DMS114 treated with DMSO at 0.1 percent for 48 hours (cell line): ENCODE measurements at regions not wholly inside any gene's neighbourhood (a gene's known extent, or its start where the extent isn't known, plus 50 kb on each side); places are given as distances from the start of the nearest gene placed in this dataset.

Source experiments
- DNase-seq: peaks from one replicate; lab custom pipeline; 2025; ENCODE audit not compliant: unreplicated experiment; lab: John Stamatoyannopoulos, UW

- no peak for DNase-seq
These were observed 552.1 kb downstream of the TFEC start for GRCh38 chr7:115478426-115478825.

DNA sequence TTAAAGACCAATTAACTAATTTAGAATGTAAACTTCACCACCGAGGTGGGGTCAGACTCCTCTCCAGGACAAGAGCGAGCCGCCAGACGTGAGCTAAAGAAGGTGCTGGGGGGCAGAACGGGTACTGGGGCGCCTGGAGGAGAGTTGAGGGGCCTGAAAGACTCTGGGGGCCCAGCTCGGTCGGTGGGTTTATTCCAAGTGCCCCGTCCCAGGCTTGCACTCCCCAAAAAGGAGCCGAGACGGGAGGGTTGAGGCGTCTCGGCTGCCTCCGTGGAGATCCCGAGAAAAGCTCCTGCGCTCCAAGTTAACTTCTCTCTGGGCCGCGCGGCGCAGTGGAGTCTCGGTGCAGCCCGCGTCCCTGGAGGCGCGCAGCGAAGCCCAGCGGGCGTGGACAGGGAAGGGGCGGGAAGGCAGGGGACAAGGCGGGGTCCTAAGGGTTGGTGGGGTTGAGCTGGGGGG, 553.3 kb downstream of the TFEC start:
- no peak for DNase-seq

DNA sequence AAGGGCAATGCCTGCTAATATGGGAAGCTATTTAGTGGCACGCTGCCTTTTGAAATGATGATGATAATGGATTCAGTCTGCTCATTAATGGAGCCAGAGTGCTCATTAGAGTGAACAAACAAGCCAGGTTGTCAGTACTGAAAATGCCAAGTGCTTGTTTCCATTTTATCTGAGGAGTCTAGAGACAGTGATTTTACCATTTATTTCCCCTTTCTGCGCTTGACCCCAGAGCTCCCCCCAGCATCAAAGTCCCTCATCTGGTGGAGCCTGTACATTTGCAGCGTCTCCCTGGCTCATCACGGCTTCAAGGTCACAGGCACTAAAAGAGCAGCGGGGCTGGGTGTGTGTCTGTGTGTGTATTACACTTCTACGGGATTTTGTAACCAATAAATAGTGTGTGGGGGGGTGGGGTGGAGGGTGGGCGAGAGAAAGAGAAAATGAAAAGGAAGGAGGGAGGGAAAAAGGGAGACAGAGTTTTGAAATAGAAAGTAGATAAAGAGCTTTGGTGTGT, 553.8 kb downstream of the TFEC start:
- DNase-seq = no peak

GRCh38 chr7:115475761-115476385, 554.0 kb downstream of the MDFIC start:
- DNase-seq = no peak

DNA sequence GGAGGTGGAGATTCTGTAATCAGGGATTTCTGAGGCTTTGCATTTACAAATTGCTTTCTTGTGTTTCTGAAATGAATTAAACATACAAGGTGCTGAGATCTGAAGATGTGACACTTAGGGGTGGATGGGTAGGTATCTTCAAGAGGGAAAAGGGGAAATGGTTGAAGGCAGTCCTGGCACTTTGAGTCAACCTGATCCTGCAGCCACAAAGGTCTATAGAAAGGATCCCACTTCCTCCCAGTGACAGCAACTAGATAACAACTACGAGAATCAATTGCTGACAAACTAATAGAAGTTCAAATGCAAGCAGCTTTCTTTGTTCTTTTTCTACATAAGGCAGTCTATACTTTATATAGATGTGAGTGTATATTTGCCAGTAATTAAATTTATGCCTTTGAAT, 553.3 kb downstream of the MDFIC start:
- no peak for DNase-seq

- DNase-seq = no peak
These were observed 552.2 kb downstream of the MDFIC start for GRCh38 chr7:115474137-115474536.

- DNase-seq = no peak
These were observed 550.0 kb downstream of the MDFIC start for GRCh38 chr7:115471891-115472290.

GRCh38 chr7:115462301-115463015, 540.6 kb downstream of the MDFIC start:
- DNase-seq = no peak

DNA sequence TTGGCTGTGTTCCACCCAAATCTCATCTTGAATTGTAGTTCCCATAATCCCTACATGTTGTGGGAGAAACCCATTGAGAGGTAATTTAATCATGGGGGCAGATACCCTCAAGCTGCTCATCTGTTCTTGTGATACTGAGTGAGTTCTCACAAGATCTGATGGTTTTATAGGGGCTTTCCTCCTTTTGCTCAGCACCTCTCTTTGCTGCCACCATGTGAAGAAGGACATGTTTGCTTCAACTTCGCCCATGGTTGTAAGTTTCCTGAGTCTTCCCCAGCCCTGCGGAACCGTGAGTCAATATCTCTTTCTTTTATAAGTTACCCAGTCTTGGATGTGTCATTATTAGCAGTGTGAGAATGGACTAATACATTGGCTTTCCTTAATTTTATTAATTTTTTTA, 527.8 kb downstream of the MDFIC start:
- no peak for DNase-seq

DNA sequence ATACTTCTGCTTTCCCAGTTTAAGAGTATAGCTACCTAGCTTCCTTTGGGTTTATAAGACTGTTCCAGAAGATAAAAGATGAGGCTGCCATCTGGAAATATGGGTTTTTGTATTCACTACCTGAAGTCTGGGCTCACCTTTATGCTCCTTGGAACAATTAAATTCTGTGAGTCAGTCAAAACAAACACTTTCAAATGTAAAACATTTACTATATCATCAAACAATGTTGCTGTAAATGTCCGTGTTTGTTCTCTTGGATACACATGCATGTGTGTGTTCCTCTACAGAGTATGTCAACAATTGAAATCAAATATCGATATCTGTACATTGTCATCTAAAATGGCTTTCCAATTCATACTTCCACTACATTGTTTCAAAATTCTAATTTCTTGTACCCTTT, 525.6 kb downstream of the MDFIC start:
- DNase-seq = no peak

DNA sequence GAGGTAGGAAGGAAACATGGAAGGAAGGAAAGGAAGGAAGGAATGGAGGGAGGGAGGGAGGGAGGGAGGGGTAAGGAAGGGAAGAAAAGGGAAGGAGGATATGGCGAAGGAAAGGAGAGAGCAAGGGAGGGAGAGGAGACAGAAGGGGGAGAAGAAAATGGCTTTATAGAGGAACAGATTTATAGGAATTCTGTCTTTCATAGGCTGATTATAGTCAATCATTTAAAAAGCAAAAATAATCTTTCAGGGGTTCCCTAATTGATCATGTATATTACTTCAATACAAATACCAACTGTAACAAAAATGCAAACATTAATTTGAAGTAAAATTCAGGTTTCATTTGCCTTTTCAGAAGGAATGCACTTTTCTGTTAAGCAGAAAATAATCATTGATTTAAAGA, 519.1 kb downstream of the MDFIC start:
- DNase-seq = no peak

DNA sequence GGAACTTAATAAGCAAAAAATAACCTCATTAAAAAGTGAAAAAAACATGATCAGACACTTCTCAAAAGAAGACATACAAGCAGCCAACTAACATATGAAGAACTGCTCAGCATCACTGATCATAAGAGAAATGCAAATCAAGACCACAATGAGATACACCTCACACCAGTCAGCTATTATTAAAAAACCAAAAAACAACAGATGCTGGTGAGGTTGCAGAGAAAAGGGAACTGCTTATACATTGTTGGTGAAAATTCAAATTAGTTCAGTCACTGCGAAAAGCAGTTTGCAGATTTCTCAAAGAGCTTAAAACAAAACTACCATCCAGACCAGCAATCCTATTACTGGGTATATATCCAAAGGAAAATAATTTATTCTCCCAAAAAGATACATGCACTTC, 513.3 kb downstream of the MDFIC start:
- no peak for DNase-seq

DNA sequence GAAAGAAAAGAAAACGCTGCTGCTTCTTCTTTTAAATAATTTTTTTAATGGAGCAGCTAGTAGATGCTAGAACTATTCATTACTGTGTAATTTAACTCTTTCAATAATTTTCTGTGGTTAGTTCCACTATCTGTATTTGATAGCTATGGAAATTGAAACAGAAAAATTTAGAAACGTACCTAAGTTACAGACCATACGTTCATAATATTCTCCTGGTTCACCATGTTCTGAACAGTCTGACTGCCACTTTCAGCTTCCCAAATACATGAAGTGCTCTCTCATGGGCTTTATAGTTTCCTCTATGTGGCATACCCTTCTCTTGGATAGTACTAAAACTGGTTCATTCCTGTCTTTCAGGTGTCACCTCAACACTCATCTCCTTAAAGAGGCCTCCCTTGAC, 508.0 kb downstream of the MDFIC start:
- no peak for DNase-seq

DNA sequence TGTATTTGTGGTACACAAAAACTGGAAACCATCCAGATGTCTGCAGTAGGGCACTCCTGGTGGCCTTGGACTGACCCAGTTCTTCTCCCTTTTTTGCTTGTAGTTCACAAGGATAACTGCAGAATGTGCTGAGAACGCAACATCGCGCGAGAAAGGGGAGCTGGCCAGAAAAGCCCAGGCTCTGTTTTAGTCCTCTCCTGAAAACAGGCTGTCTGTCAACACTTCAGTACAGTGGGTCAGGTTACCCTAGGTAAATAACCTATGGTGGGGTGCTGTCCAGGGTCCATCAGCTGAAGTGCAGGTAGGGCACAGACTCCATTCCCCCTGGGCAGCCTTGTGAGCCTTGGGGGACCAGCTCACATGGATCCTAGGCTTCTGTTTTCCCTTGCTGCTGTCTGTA, 495.8 kb downstream of the MDFIC start:
- no peak for DNase-seq

DNA sequence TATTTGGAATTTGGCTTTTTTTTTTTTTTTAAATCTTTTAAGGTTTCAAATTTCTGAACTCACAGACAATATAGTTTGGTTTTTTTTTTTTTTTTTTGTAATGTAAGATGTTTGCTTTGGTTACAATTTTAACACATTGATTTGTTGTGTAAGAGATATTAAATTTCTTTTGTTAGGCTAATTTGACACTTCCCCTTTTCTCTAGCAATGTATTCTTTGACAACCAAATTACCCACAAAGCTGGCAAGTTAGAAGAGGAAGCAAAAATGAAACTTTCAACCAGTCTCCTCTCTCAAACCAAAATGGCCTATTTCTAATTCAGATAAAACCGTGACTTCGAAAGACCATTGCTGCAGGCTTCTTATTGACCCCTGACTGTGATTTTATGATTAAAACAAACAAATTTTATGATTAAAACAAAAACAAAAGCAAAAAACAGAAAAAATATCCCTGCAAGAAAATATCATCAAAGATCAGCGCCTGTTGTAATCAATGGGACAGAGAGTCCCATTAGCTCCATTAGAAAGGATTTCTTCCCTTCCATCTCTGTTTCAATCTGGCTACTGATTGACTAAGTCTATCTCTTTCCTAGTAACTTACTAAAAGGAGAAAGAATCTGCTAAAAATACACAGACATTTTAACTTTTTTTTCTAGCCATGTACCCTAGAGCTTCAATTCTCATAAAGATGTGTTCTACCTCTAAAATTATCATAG, 489.2 kb downstream of the MDFIC start:
- no peak for DNase-seq

- DNase-seq = no peak
These were observed 488.5 kb downstream of the MDFIC start for GRCh38 chr7:115410434-115410820.

DNA sequence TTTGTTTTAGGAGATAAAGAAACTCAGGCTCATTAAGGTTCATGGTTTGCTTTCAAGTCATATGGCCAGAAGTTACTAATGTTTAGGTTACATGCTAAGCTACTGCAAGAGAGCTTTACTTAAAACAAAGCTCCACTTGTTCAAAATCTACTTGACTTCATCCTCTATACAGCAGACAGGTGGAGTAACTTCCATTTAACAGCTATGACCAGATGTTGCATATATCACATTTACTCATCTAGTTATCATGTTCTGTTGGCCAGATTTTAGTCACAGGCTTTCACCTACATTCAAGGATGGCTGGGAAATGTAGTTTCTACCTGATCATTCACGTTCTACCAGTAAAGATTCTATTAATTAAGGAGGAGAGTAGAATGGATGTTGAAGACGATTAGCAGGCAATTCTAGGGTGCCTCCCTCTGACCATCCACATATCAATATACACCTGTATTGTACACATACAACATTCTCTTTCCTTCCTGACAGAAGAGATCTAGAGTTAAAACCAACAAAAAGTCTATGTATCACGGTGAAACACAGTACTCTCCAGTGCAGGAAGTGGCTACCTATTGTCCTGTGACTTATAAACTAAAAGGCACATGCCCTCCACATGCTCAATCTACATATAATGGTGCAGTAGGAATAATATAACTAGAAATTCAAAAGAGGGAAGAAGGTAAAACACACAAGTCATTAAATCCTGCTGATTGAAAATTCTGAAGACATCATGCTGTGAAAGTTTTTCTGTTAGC, 488.0 kb downstream of the MDFIC start:
- no peak for DNase-seq

- DNase-seq = no peak
These were observed 484.3 kb downstream of the MDFIC start for GRCh38 chr7:115406219-115406618.

DNA sequence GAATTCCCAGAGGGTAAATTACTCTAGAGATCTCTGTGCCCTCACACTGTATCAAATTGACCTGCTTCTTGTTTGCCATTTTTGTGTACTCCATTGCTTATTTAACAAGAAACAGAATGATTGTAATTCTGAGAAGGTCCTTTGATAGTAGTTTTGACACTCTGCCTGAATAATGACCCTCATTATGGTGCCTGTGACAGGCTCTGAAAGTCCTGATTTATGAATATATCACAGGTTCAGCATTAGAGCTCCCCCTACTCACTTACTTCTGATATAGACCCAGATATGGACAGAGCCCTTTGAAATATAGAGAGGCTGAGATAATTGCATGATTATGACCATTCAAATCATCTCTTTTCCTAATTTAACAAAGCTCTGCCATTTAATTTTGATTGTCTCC, 465.2 kb downstream of the MDFIC start:
- DNase-seq = no peak

GRCh38 chr7:115379321-115379720, 457.4 kb downstream of the MDFIC start:
- DNase-seq = no peak

DNA sequence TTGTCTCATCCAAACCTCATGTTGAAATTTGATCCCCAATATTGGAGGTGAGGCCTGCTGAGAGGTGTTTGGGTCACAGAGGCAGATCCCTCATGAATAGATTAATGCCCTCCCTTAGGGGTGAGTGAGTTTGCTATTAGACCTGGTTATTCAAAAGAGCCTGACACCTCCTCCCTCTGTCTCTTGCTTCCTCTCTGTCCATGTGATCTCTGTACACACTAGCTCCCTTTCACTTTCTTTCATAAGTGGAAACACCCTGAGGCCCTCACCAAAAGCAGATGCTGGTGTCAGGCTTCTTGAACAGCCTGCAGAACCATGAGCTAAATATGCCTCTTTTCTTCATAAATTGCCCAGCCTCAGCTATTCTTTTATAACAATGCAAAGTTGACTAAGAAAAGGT, 447.1 kb downstream of the MDFIC start:
- no peak for DNase-seq
